Activated CD4-positive, alpha-beta memory T cell treated with anti-CD3 and anti-CD28 coated beads, Interleukin-2, amount 10 ng/mL, durations not matched to agents 7 days and 5 days (primary cell): ENCODE measurements at regions not wholly inside any gene's neighbourhood (a gene's known extent, or its start where the extent isn't known, plus 50 kb on each side); places are given as distances from the start of the nearest gene placed in this dataset.

Source experiments
- CTCF ChIA-PET: fragments of 350-600 bp; sonication (Branson Sonifier 250); formaldehyde crosslinking; loops from one replicate; lab custom pipeline; 2021; ENCODE audit warnings: antibody characterized with exemption, inconsistent platforms; lab: Charles Lee
- POLR2A ChIA-PET: fragments of 350-600 bp; sonication (Branson Sonifier 250); formaldehyde crosslinking; loops from one replicate; lab custom pipeline; 2021; ENCODE audit warnings: antibody characterized with exemption; lab: Charles Lee
- DNase-seq: peaks from one replicate; pipeline ENCODE4 v3.0.0-alpha.2; 2020
- H3K27ac Mint-ChIP-seq: one replicate; pipeline ENCODE4 v1.8.0; 2021; ENCODE audit warnings: mild to moderate bottlenecking, mixed read lengths
- H3K27me3 Mint-ChIP-seq: one replicate; pipeline ENCODE4 v1.8.0; 2021; ENCODE audit warnings: mixed read lengths
- H3K36me3 Mint-ChIP-seq: one replicate; pipeline ENCODE4 v1.8.0; 2021; ENCODE audit warnings: low read depth, mixed read lengths
- H3K4me1 Mint-ChIP-seq: one replicate; pipeline ENCODE4 v1.8.0; 2021; ENCODE audit warnings: mixed read lengths
- H3K4me3 Mint-ChIP-seq: one replicate; pipeline ENCODE4 v1.8.0; 2021; ENCODE audit warnings: mild to moderate bottlenecking, mixed read lengths
- H3K9me3 Mint-ChIP-seq: one replicate; pipeline ENCODE4 v1.8.0; 2021; ENCODE audit warnings: mixed read lengths

GRCh38 chr11:134513585-134514120 lies 101.6 kb upstream of the B3GAT1 start:
- H3K36me3 Mint-ChIP-seq, result no peaks in the 10 kb centered on the region
- CTCF ChIA-PET, result no interaction called here
- no peak overlapping the region for H3K27ac Mint-ChIP-seq
- H3K4me3 Mint-ChIP-seq, result no peak overlapping the region
- POLR2A ChIA-PET, result no interaction called here
- no peak for DNase-seq
- no peaks in the 10 kb centered on the region for H3K9me3 Mint-ChIP-seq
- peaks cover 3% of the 10 kb centered on the region for H3K27me3 Mint-ChIP-seq
- no peaks in the 10 kb centered on the region for H3K4me1 Mint-ChIP-seq

- no peaks in the 10 kb centered on the region for H3K9me3 Mint-ChIP-seq
- H3K36me3 Mint-ChIP-seq, result no peaks in the 10 kb centered on the region
- H3K4me1 Mint-ChIP-seq, result no peaks in the 10 kb centered on the region
- H3K27ac Mint-ChIP-seq, result no peak overlapping the region
- CTCF ChIA-PET, result no interaction called here
- DNase-seq, result no peak
- peaks cover 3% of the 10 kb centered on the region for H3K27me3 Mint-ChIP-seq
- POLR2A ChIA-PET, result no interaction called here
- H3K4me3 Mint-ChIP-seq, result no peak overlapping the region
Measured at GRCh38 chr11:134512571-134513538, 100.8 kb upstream of the B3GAT1 start.

GRCh38 chr11:134512061-134512460 lies 100.0 kb upstream of the B3GAT1 start:
- H3K27me3 Mint-ChIP-seq, result peaks cover 3% of the 10 kb centered on the region
- no peak for DNase-seq
- CTCF ChIA-PET, result no interaction called here
- H3K9me3 Mint-ChIP-seq, result no peaks in the 10 kb centered on the region
- H3K36me3 Mint-ChIP-seq, result no peaks in the 10 kb centered on the region
- H3K27ac Mint-ChIP-seq, result no peak overlapping the region
- POLR2A ChIA-PET, result no interaction called here
- no peak overlapping the region for H3K4me3 Mint-ChIP-seq
- no peaks in the 10 kb centered on the region for H3K4me1 Mint-ChIP-seq

- Mint-ChIP-seq H3K27me3 (peaks cover 3% of the 10 kb centered on the region), H3K4me3 (no peak overlapping the region), H3K9me3 (no peaks in the 10 kb centered on the region), H3K4me1 (no peaks in the 10 kb centered on the region), H3K27ac (no peak overlapping the region), H3K36me3 (no peaks in the 10 kb centered on the region)
- POLR2A ChIA-PET, result no interaction called here
- CTCF ChIA-PET, result no interaction called here
- no peak for DNase-seq
Measured at GRCh38 chr11:134511255-134511654, 99.2 kb upstream of the B3GAT1 start.

GRCh38 chr11:134510233-134511040 lies 98.4 kb upstream of the B3GAT1 start:
- H3K4me1 Mint-ChIP-seq, result no peaks in the 10 kb centered on the region
- H3K4me3 Mint-ChIP-seq, result no peak overlapping the region
- POLR2A ChIA-PET, result no interaction called here
- H3K9me3 Mint-ChIP-seq, result no peaks in the 10 kb centered on the region
- DNase-seq, result no peak
- H3K27me3 Mint-ChIP-seq, result peaks cover 5% of the 10 kb centered on the region
- H3K36me3 Mint-ChIP-seq, result no peaks in the 10 kb centered on the region
- CTCF ChIA-PET, result no interaction called here
- no peak overlapping the region for H3K27ac Mint-ChIP-seq

- Mint-ChIP-seq H3K27ac (no peak overlapping the region), H3K4me1 (no peaks in the 10 kb centered on the region), H3K9me3 (no peaks in the 10 kb centered on the region), H3K4me3 (no peak overlapping the region), H3K27me3 (peaks cover 7% of the 10 kb centered on the region), H3K36me3 (no peaks in the 10 kb centered on the region)
- DNase-seq, result no peak
- ChIA-PET CTCF (interaction anchor here (1.2 kb wide), 1 partner anchor 9 kb away, joined by 5 read pairs; no protein-coding TSS in a partner anchor), POLR2A (no interaction called here)
Measured at GRCh38 chr11:134509381-134510232, 97.6 kb upstream of the B3GAT1 start.

- no peak overlapping the region for H3K4me3 Mint-ChIP-seq
- CTCF ChIA-PET, result interaction anchor here (1.2 kb wide), 1 partner anchor 10 kb away, joined by 5 read pairs; no protein-coding TSS in a partner anchor
- H3K36me3 Mint-ChIP-seq, result no peaks in the 10 kb centered on the region
- POLR2A ChIA-PET, result no interaction called here
- no peak overlapping the region for H3K27ac Mint-ChIP-seq
- no peaks in the 10 kb centered on the region for H3K4me1 Mint-ChIP-seq
- DNase-seq, result no peak
- peaks cover 11% of the 10 kb centered on the region for H3K27me3 Mint-ChIP-seq
- H3K9me3 Mint-ChIP-seq, result no peaks in the 10 kb centered on the region
Measured at GRCh38 chr11:134508219-134508990, 96.4 kb upstream of the B3GAT1 start.

GRCh38 chr11:134506046-134506445 lies 94.0 kb upstream of the B3GAT1 start:
- no peaks in the 10 kb centered on the region for H3K9me3 Mint-ChIP-seq
- no peaks in the 10 kb centered on the region for H3K36me3 Mint-ChIP-seq
- CTCF ChIA-PET, result interaction anchor here (0.6 kb wide), 1 partner anchor 760 kb away, joined by 3 read pairs; no protein-coding TSS in a partner anchor
- POLR2A ChIA-PET, result no interaction called here
- DNase-seq, result no peak
- peaks cover 8% of the 10 kb centered on the region for H3K27me3 Mint-ChIP-seq
- no peak overlapping the region for H3K4me3 Mint-ChIP-seq
- H3K27ac Mint-ChIP-seq, result no peak overlapping the region
- H3K4me1 Mint-ChIP-seq, result no peaks in the 10 kb centered on the region

GRCh38 chr11:134505125-134505524 lies 93.1 kb upstream of the B3GAT1 start:
- H3K9me3 Mint-ChIP-seq, result no peaks in the 10 kb centered on the region
- H3K27ac Mint-ChIP-seq, result no peak overlapping the region
- DNase-seq, result no peak
- no peaks in the 10 kb centered on the region for H3K36me3 Mint-ChIP-seq
- H3K27me3 Mint-ChIP-seq, result peaks cover 8% of the 10 kb centered on the region
- H3K4me1 Mint-ChIP-seq, result no peaks in the 10 kb centered on the region
- H3K4me3 Mint-ChIP-seq, result no peak overlapping the region
- CTCF ChIA-PET, result no interaction called here
- POLR2A ChIA-PET, result no interaction called here

GRCh38 chr11:134504146-134504905 lies 92.3 kb upstream of the B3GAT1 start:
- Mint-ChIP-seq H3K9me3 (no peaks in the 10 kb centered on the region), H3K27ac (no peak overlapping the region), H3K4me1 (no peaks in the 10 kb centered on the region), H3K4me3 (no peak overlapping the region), H3K36me3 (no peaks in the 10 kb centered on the region), H3K27me3 (peaks cover 8% of the 10 kb centered on the region)
- ChIA-PET POLR2A (no interaction called here), CTCF (no interaction called here)
- DNase-seq, result no peak

GRCh38 chr11:134503596-134503995 lies 91.6 kb upstream of the B3GAT1 start:
- Mint-ChIP-seq H3K27ac (no peak overlapping the region), H3K36me3 (no peaks in the 10 kb centered on the region), H3K4me1 (no peaks in the 10 kb centered on the region), H3K9me3 (no peaks in the 10 kb centered on the region), H3K4me3 (no peak overlapping the region), H3K27me3 (peaks cover 8% of the 10 kb centered on the region)
- POLR2A ChIA-PET, result no interaction called here
- CTCF ChIA-PET, result no interaction called here
- DNase-seq, result no peak
